ENCODE measurements at regions not wholly inside any gene's neighbourhood (a gene's known extent, or its start where the extent isn't known, plus 50 kb on each side); places are given as distances from the start of the nearest gene placed in this dataset.
"Not testable (repeated sequence)": the region's sequence is repeated elsewhere in the genome, so short reads cannot be mapped to it uniquely, and the experiment has no call there.

- DNase-seq (ENCODE audit: extremely low read depth, low read depth) = no peak
Measured at GRCh38 chrX:43448688-43449087, 207.4 kb upstream of the MAOA start.

GRCh38 chrX:43450355-43450754, 205.7 kb upstream of the MAOA start:
- no peak for DNase-seq (ENCODE audit: extremely low read depth, low read depth)

More at GRCh38 chrX:43448688-43449087, 207.4 kb upstream of the MAOA start:
- no peak for TF ChIP-seq CTCF (IDR thresholded peaks at IDR 0.05; ENCODE audit: low read depth, low read length)

GRCh38 chrX:43451976-43452686, 204.0 kb upstream of the MAOA start:
- not testable (repeated sequence) for DNase-seq (ENCODE audit: extremely low read depth, low read depth)

More at GRCh38 chrX:43450355-43450754, 205.7 kb upstream of the MAOA start:
- TF ChIP-seq CTCF (IDR thresholded peaks at IDR 0.05; ENCODE audit: low read depth, low read length) = no peak

- no peak for TF ChIP-seq CTCF (IDR thresholded peaks at IDR 0.05; ENCODE audit: low read depth, low read length)
Measured at GRCh38 chrX:43456063-43456462, 200.0 kb upstream of the MAOA start.

GRCh38 chrX:43456906-43457305, 199.2 kb upstream of the MAOA start:
- no peak for TF ChIP-seq CTCF (IDR thresholded peaks at IDR 0.05; ENCODE audit: low read depth, low read length)
- no peak for DNase-seq (ENCODE audit: extremely low read depth, low read depth)

More at GRCh38 chrX:43456063-43456462, 200.0 kb upstream of the MAOA start:
- DNase-seq (ENCODE audit: extremely low read depth, low read depth) = no peak

GRCh38 chrX:43467608-43468234, 188.4 kb upstream of the MAOA start:
- TF ChIP-seq CTCF (IDR thresholded peaks at IDR 0.05; ENCODE audit: low read depth, low read length) = no peak
- DNase-seq (ENCODE audit: extremely low read depth, low read depth) = no peak

- no peak for TF ChIP-seq CTCF (IDR thresholded peaks at IDR 0.05; ENCODE audit: low read depth, low read length)
- no peak for DNase-seq (ENCODE audit: extremely low read depth, low read depth)
Measured at GRCh38 chrX:43469391-43470054, 186.6 kb upstream of the MAOA start.

Data from AG09319 (cell line).